ACC112 (cell line): ENCODE measurements at regions not wholly inside any gene's neighbourhood (a gene's known extent, or its start where the extent isn't known, plus 50 kb on each side); places are given as distances from the start of the nearest gene placed in this dataset.
"Not testable (repeated sequence)": the region's sequence is repeated elsewhere in the genome, so short reads cannot be mapped to it uniquely, and the experiment has no call there.

Experiments used
- H2AFZ ChIP-seq: fragments of 200-600 bp; sonication (generic); one replicate; pipeline ENCODE4 v1.6.0; 2017; ENCODE audit warnings: antibody characterized with exemption, low read length; ENCODE audit not compliant: unreplicated experiment
- H3K27ac ChIP-seq: fragments of 200-600 bp; sonication (generic); 2 replicates; pipeline ENCODE4 v1.5.1; 2014; ENCODE audit warnings: low read depth, mild to moderate bottlenecking, antibody characterized with exemption, low read length, moderate library complexity
- H3K27me3 ChIP-seq: fragments of 200-600 bp; sonication (generic); 2 replicates; pipeline ENCODE4 v1.6.1; 2014; ENCODE audit warnings: mild to moderate bottlenecking, antibody characterized with exemption, low read length, moderate library complexity, mixed read lengths; ENCODE audit not compliant: insufficient read depth
- H3K36me3 ChIP-seq: fragments of 200-600 bp; sonication (generic); 2 replicates; pipeline ENCODE4 v1.6.1; 2016; ENCODE audit warnings: mild to moderate bottlenecking, antibody characterized with exemption, low read length, moderate library complexity, mixed read lengths; ENCODE audit not compliant: insufficient read depth
- H3K4me1 ChIP-seq: fragments of 200-600 bp; sonication (generic); one replicate; pipeline ENCODE4 v1.6.1; 2016; ENCODE audit warnings: low read length, mixed read lengths; ENCODE audit not compliant: insufficient read depth, unreplicated experiment, control insufficient read depth
- H3K4me3 ChIP-seq: fragments of 200-600 bp; sonication (generic); 2 replicates; pipeline ENCODE4 v1.5.1; 2014; ENCODE audit warnings: mild to moderate bottlenecking, low read depth, low read length
- H3K79me2 ChIP-seq: fragments of 200-600 bp; sonication (generic); one replicate; pipeline ENCODE4 v1.6.0; 2016; ENCODE audit warnings: low read length; ENCODE audit not compliant: control insufficient read depth, unreplicated experiment, insufficient read depth

GRCh38 chr1:120519196-120519595, 104.4 kb downstream of the NBPF8 start:
- not testable (repeated sequence) for H3K79me2 ChIP-seq, H3K36me3 ChIP-seq, H3K27me3 ChIP-seq, H3K27ac ChIP-seq, H3K4me1 ChIP-seq, H2AFZ ChIP-seq, H3K4me3 ChIP-seq

GRCh38 chr1:120524416-120524815, 109.6 kb downstream of the NBPF8 start:
- H3K4me3 ChIP-seq, H2AFZ ChIP-seq, H3K79me2 ChIP-seq, H3K27me3 ChIP-seq, H3K36me3 ChIP-seq, H3K27ac ChIP-seq, H3K4me1 ChIP-seq: not testable (repeated sequence)

- not testable (repeated sequence) for H2AFZ ChIP-seq, H3K27me3 ChIP-seq, H3K79me2 ChIP-seq, H3K4me1 ChIP-seq, H3K4me3 ChIP-seq, H3K36me3 ChIP-seq
- H3K27ac ChIP-seq = peak overlapping the region; percentile 29; the same call in 1 of the 2 replicates
Measured at GRCh38 chr1:120525386-120525785, 110.6 kb downstream of the NBPF8 start.

GRCh38 chr1:120529475-120530089, 114.7 kb downstream of the NBPF8 start:
- H2AFZ ChIP-seq, H3K4me3 ChIP-seq, H3K36me3 ChIP-seq, H3K4me1 ChIP-seq, H3K79me2 ChIP-seq, H3K27me3 ChIP-seq: not testable (repeated sequence)
- peak overlapping the region; percentile 68 for H3K27ac ChIP-seq

DNA sequence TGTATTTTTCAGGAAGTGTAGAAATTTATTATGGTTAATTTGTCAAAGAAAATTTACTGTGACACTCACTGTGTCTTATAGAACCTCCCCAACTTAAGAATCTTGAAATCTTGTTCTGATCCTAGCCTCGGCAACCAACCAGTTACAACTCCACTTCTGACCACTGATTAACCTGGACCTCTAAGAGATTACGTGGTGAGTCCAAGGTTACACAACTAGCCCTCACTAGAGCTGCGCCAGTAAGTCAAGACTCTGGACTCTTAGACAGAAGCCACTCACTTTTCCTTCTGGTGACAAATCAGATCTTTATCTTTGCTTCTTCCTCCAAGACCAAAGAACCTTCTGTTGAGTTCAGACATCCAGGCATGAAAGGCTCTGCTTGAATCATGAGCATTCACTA, 116.6 kb downstream of the NBPF8 start:
- H3K27me3 ChIP-seq = not testable (repeated sequence)

DNA sequence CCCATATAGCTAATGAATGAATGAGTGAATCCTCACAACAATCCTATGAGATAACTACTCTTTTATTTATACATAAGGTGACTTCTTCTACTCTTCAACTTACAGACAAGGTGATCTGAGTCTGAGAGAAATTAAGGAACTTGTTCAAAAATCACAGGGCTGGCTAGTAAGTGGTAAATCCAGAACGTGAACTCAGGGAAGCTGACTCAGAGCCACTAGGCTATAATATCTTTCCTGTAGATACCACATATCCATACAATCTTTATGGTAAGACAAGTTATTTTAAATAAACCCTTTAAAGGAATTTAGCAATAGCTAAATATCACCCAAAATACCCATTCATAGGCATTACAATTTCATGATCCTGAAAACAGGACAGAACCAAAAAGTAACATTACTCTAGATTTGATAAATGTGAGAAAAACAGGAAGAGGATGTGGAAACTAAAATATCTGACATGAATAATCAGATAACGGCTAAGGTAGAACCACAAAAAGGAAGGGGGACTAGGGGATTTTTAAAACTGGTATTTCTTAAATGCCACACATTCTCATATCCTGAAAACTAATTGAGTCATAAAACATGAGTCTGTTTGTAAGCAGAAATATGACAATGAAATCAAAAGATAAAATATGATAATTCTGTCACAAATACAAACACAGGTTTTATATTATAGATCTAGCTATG, 119.7 kb downstream of the NBPF8 start:
- not testable (repeated sequence) for H3K79me2 ChIP-seq, H2AFZ ChIP-seq, H3K36me3 ChIP-seq, H3K4me3 ChIP-seq, H3K27me3 ChIP-seq, H3K4me1 ChIP-seq
- H3K27ac ChIP-seq = peak overlapping the region; percentile 96

More for the DNA sequence above, 116.6 kb downstream of the NBPF8 start:
- not testable (repeated sequence) for H3K36me3 ChIP-seq, H3K27ac ChIP-seq, H3K79me2 ChIP-seq, H3K4me1 ChIP-seq, H3K4me3 ChIP-seq, H2AFZ ChIP-seq

- H3K36me3 ChIP-seq, H3K79me2 ChIP-seq, H3K27me3 ChIP-seq, H3K4me3 ChIP-seq, H3K4me1 ChIP-seq, H2AFZ ChIP-seq: not testable (repeated sequence)
- H3K27ac ChIP-seq = peak overlapping the region; percentile 96
Measured at GRCh38 chr1:120535052-120535451, 120.2 kb downstream of the NBPF8 start.

DNA sequence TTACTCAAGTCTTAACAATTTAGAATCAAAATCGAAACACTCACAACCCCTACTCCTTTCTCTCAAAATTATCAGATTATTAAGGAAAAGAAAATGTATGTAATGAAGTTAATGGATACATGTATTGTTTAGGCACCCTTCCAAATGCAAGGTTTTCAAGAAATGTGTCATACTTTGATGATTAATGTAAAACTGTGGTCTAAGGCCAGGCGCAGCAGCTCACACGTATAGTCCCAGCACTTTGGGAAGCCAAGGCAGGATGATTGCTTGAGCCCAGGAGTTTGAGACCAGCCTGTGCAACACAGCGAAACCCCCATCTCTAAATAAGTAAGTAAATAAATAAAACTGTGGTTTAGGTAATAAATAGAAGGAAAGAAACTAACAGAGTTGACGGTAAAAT, 126.6 kb downstream of the NBPF8 start:
- not testable (repeated sequence) for H3K4me1 ChIP-seq, H3K36me3 ChIP-seq, H3K79me2 ChIP-seq, H3K4me3 ChIP-seq, H2AFZ ChIP-seq, H3K27me3 ChIP-seq
- peak overlapping the region; percentile 41; the same call in 1 of the 2 replicates for H3K27ac ChIP-seq

DNA sequence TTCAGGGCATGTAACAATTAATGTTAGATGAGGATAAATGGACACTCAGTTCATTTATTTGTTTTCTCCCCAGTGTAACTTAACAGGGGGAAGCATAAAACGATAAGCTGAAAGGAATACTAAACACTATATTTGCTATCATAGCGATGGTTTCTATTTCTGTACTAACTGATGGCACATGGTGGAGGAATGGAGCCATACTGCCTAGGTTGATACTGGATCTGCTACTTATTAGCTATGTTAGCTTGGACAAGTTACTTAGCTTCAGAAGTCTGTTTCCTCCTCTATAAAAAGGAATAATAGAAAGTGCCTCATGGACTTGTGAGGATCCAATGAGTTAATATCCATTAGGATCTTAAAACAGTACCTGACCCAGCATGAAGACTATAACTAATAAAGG, 127.5 kb downstream of the NBPF8 start:
- not testable (repeated sequence) for H3K79me2 ChIP-seq, H3K36me3 ChIP-seq

DNA sequence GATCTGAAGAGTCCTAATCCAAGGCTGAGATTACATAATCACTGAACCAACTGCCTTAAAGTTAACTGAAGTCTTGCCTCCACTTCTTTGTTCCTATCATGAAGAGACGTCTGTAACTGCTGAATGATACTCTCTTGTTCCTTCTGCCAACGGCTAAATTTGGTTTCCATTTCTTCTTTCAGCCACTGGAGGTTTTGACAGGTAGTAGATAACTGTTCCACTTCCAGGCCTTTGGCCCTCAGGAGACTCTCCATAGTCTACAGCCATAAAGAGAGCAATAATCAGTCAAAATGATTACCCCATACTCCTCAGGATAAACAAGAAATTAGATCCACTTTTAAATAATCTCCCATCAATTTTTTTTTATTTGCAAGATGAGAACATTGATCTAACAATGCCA, 128.1 kb downstream of the NBPF8 start:
- not testable (repeated sequence) for H3K27ac ChIP-seq, H3K27me3 ChIP-seq, H2AFZ ChIP-seq, H3K4me1 ChIP-seq, H3K4me3 ChIP-seq, H3K36me3 ChIP-seq, H3K79me2 ChIP-seq

More for the DNA sequence above, 127.5 kb downstream of the NBPF8 start:
- not testable (repeated sequence) for H3K4me1 ChIP-seq, H3K27ac ChIP-seq, H3K27me3 ChIP-seq, H3K4me3 ChIP-seq, H2AFZ ChIP-seq

DNA sequence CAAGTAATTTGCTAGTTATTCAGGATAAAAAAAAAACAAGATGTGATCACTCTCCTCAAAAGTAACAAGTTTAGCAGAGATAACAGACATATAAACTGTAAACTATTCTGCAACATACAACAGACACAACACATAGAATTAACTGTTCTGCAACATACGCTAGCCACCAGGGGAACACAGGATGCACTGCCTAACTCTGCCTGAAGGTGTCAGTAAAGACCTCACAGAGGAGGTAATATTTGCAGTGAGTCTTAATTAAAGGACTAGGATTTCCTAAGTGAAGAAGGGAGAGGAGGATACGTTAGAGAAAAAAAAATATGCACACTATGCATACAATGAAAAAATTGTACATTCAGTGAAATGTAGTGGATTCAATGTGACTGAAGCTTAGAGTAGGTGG, 129.6 kb downstream of the NBPF8 start:
- not testable (repeated sequence) for H3K27me3 ChIP-seq, H2AFZ ChIP-seq, H3K79me2 ChIP-seq, H3K4me3 ChIP-seq, H3K36me3 ChIP-seq, H3K27ac ChIP-seq, H3K4me1 ChIP-seq
